Activated T-cell treated with anti-CD3 and anti-CD28 coated beads, Interleukin-2, amount 50 U/mL, for 48 hours (primary cell): ENCODE measurements at regions not wholly inside any gene's neighbourhood (a gene's known extent, or its start where the extent isn't known, plus 50 kb on each side); places are given as distances from the start of the nearest gene placed in this dataset.
"Not testable (repeated sequence)": the region's sequence is repeated elsewhere in the genome, so short reads cannot be mapped to it uniquely, and the experiment has no call there.

Experiments used
- DNase-seq, 2 experiments: peaks; one replicate each; pipeline ENCODE4 v3.0.0-alpha.2; 2020

DNA sequence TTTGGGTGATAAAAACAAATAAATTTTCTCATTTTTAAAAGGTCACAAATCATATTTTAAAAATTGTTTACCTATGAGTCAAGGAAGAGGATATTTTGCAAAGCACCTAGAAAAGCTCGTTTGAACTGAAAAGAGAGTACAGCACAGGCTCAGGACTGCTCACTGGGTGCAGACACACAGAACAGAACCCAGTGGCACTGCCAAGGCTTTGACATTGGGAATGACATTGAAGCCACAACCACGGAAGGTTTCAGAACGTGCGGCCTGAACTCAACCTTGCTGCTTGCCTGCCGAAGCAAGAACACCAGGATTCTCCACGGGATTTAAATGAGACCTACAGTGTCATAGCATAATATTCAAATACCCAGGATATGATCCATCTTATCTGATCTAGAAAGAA, 597.1 kb upstream of the B3GAT1 start:
- DNase-seq: no peak

GRCh38 chr11:135008412-135008811, 596.4 kb upstream of the B3GAT1 start:
- no peak for DNase-seq

DNA sequence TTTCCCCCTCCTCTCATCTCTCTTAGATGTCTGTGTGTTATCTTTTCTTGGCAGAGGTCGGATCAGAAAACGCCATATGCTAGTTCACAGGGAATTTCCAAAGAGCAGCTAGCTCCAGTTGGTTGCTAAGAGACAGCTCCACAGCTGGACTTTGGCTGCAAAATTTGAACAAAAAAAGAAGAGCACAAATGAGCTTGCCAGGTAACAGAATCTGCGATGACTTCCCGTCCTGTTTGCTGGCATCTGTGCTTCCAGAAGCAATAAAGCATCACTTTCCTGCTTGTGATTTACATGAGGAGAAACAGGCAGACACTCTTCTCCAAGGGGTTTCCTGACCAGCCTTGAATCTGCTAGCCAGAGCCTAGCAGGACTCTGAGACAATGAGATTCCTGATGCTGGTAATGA, 596.0 kb upstream of the B3GAT1 start:
- no peak for DNase-seq

DNA sequence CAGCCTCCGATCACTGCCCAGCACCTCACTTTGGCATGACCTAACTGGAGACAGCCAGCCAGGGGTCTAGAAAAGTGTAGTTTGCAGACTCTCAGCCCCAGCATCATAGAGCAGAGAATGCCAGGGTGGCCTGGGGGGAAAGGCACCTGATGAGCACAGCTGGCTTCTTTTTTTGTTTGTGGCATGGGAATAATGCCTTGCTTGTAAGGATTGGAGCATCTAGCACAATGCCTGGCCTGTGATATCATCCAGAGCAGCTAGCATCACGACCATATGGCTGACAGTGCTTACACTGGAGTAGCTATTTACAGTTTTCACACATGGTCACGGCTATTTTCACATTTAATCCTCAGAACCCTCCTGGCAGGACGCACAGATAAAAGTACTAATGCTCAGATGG, 594.8 kb upstream of the B3GAT1 start:
- DNase-seq: no peak

DNA sequence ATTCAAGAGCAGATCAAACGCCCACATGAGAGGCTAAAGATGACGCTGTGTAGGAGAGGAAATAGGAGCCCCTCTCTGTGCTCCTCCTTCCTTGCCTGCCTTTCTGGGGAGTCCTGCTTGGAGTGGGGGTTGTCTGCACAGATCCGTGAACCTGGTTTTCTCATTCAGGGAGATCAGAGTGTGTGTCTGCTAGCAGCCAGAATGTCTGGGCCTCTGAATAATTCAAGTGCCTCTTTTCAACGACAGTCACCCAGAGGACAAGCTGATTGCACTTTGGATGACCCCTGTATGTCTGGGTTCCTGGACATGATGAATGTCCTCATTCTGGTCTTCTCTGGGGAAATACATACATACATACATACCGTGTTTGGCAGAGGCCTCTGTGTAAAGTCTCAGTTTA, 592.5 kb upstream of the B3GAT1 start:
- DNase-seq: no peak

- no peak for DNase-seq
Observed at GRCh38 chr11:135002236-135002635, 590.2 kb upstream of the B3GAT1 start.

DNA sequence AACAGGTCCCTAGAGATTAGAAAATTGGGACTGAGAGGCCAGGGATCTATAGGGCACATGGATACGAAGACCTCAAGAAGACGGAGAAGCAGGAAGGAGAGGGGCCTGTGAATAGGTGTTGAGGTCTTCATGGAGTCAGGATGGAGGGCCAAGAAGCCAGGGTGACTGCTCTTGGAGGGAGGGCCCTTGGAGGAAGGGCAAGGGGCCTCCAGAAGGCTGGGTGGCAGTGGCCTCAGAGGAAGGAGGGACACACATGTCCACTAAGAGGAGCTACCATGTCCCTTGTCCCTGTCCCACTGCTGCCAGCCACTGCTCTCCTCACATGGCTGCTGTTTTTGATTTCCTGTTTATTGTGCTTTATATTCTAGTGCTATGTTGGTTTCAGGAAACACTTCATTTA, 589.5 kb upstream of the B3GAT1 start:
- DNase-seq: no peak

GRCh38 chr11:135001065-135001464, 589.0 kb upstream of the B3GAT1 start:
- DNase-seq: not testable (repeated sequence)

- DNase-seq: no peak
Observed at GRCh38 chr11:134999590-134999989, 587.5 kb upstream of the B3GAT1 start.

GRCh38 chr11:134997652-134998320, 585.7 kb upstream of the B3GAT1 start:
- DNase-seq: no peak

- DNase-seq: no peak
Observed at GRCh38 chr11:134995741-134996140, 583.7 kb upstream of the B3GAT1 start.

GRCh38 chr11:134994431-134994830, 582.4 kb upstream of the B3GAT1 start:
- no peak for DNase-seq

GRCh38 chr11:134993691-134994243, 581.7 kb upstream of the B3GAT1 start:
- DNase-seq: no peak

DNA sequence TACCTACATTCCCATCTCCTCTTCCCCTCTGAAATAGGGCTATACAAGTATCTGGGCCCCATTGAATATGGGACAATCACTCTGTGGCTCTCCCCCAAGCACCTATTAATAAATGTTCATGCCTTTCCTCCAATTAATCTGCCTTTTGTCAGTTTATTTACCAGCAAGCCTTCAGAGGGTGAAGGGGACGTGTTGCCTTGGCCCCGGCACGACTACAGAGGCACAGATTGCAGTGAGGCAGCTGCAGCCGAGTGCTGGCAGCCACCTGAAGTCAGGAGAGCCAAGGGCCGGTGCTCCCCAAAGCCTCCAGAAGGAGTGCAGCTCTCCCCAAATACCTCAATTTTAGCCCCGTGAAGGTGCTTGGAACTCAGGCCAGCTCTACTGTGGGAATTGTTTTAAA, 580.9 kb upstream of the B3GAT1 start:
- no peak for DNase-seq

DNA sequence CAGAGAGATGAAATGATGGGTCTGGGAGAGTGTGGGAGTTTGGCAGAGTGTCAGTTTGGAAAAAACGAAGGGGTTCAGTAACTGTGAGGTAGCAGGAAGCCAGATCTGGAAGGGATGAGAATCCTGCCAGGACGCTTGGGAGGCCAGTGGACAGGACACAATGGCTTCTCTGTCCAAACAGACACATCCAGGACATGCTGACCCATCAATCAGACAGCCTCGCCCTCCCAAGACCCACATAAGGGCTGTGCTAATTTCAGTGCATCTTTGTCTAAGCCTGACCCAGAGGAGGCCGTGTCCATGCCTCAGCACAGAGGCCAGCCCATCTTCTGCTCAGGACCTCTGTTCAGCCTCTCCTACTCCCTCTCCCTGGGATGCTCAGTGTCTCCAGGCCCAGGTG, 576.5 kb upstream of the B3GAT1 start:
- no peak for DNase-seq

DNA sequence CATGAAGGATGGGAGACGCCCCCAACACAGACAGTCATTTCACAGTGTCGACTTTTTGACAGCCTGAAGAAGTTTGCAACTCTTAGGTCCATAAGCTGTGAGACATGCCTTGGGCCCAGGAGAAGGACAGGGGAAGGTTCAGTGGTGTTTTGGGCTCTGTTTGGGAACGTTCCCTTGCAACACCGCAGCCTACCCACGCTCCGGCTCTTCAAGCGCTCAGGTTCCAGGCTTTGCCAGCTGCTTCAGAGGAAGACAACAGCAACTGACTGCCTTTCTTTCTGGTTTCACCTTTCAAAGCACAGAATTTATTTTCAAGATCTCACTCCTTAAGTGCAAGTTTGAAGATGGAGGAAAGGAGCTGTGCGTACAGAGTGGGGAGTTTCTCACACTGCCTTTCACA, 575.8 kb upstream of the B3GAT1 start:
- DNase-seq: no peak

- DNase-seq: no peak
Observed at GRCh38 chr11:134987223-134987768, 575.3 kb upstream of the B3GAT1 start.

GRCh38 chr11:134984421-134984820, 572.4 kb upstream of the B3GAT1 start:
- DNase-seq: no peak

DNA sequence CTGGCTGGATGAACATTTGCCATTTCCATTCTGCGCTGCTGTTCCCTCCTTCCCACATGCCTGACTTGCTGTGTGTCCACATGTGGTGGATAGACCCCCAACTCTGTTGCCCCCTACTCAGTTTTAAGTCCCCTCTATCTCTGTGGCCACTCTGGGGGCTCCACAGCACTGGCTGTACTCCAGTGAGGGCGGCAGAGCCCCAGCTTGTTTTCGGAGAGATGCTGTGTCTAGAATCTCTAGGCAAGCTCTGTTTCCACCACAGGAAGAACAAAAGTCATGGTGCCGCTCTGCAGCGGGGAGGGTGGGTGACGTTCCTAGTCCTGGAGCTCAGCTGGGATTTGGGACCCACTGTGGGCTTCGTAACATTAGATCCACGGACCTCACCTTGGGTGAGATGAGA, 570.4 kb upstream of the B3GAT1 start:
- DNase-seq: not testable (repeated sequence)

- no peak for DNase-seq
Observed at GRCh38 chr11:134981835-134982234, 569.8 kb upstream of the B3GAT1 start.

- DNase-seq: no peak
Observed at GRCh38 chr11:134980819-134981710, 569.0 kb upstream of the B3GAT1 start.

DNA sequence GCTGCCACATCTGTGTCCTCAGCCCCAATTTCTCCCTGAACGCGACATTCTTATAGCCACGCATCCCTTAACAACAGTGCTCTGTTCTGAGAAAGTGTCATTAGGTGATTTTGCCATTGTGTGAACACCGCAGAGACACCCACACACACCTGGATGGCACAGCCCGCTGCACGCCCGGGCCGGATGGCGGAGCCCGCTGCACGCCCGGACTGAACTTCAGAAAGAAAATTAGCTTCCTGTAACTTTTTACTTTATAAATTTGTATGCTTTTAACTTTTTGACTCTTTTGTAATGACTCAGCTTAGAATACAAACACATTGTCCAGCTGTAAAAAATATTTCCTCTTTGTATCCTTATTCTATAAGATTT, 567.0 kb upstream of the B3GAT1 start:
- DNase-seq: not testable (repeated sequence)

GRCh38 chr11:134978388-134979088, 566.5 kb upstream of the B3GAT1 start:
- no peak for DNase-seq
